ENCODE measurements at regions not wholly inside any gene's neighbourhood (a gene's known extent, or its start where the extent isn't known, plus 50 kb on each side); places are given as distances from the start of the nearest gene placed in this dataset.

- no peak for DNase-seq
- no peaks in the 10 kb centered on the region; a peak in 2 of 7 replicates for H3K36me3 Mint-ChIP-seq (ENCODE audit: insufficient read depth in 1 of 3, low read depth in 3 of 3)
- Histone ChIP-seq H3K9me3 (ENCODE audit: control insufficient read depth, low read depth, low read length) (no peaks in the 10 kb centered on the region), H3K56ac (ENCODE audit: insufficient read length, low read depth, low read length) (no peak overlapping the region), H3K27ac (ENCODE audit: insufficient read length, low read depth, low read length) (no peak overlapping the region), H3K9ac (ENCODE audit: extremely low read depth, insufficient read length, low read length) (no peak overlapping the region), H4K5ac (ENCODE audit: insufficient read length, low read depth, low read length) (no peak overlapping the region), H2BK12ac (ENCODE audit: insufficient read length, low read depth, low read length) (no peak overlapping the region), H3K4me1 (ENCODE audit: insufficient read depth, low read length) (no peaks in the 10 kb centered on the region), H3K14ac (ENCODE audit: insufficient read depth, low read length) (no peak overlapping the region), H3K4me2 (ENCODE audit: insufficient read depth, insufficient read length, low read length) (no peak overlapping the region), H2BK5ac (ENCODE audit: insufficient read length, low read length) (no peak overlapping the region), H4K8ac (replicated peaks; ENCODE audit: insufficient read length, low read depth, low read length) (no peak overlapping the region), H3K23me2 (ENCODE audit: insufficient read length, low read depth, low read length, poor library complexity, severe bottlenecking) (no peaks in the 10 kb centered on the region), H2AK5ac (ENCODE audit: insufficient read length, low read length) (no peak overlapping the region), H2BK120ac (ENCODE audit: low read depth, low read length, poor library complexity, severe bottlenecking) (no peak overlapping the region), H3T11ph (ENCODE audit: low read length) (no peak overlapping the region), H3K23ac (ENCODE audit: insufficient read length, low read depth, low read length) (no peak overlapping the region), H4K91ac (ENCODE audit: insufficient read length, low read depth, low read length) (no peak overlapping the region), H2BK20ac (ENCODE audit: low read depth, low read length, poor library complexity, severe bottlenecking) (no peak overlapping the region), H3K4ac (ENCODE audit: low read depth, low read length) (no peak overlapping the region), H3K18ac (ENCODE audit: insufficient read length, low read depth, low read length) (no peak overlapping the region), H2AFZ (ENCODE audit: low read length) (no peak overlapping the region), H3K79me1 (ENCODE audit: insufficient read depth, low read depth, low read length, poor library complexity, severe bottlenecking) (no peaks in the 10 kb centered on the region), H2BK15ac (ENCODE audit: low read depth, low read length) (no peak overlapping the region), H4K20me1 (ENCODE audit: control insufficient read depth, insufficient read depth, insufficient read length) (no peaks in the 10 kb centered on the region), H3K27me3 (ENCODE audit: insufficient read depth, low read length) (no peaks in the 10 kb centered on the region), H3K79me2 (ENCODE audit: insufficient read depth, low read length) (no peaks in the 10 kb centered on the region)
- WGBS (ENCODE audit: extremely low coverage, insufficient read length, low lambda C conversion rate) = no CpG with 5 or more reads among the region's 7 CpGs
- H3K4me3 Mint-ChIP-seq = no peak overlapping the region
- no peak for TF ChIP-seq CTCF (conservative IDR thresholded peaks at IDR 0.05)
- H3K9me3 Mint-ChIP-seq = peaks cover 3 to 5% of the 10 kb centered on the region in 2 experiments; a peak in 3 of 5 replicates
- no peak overlapping the region for H3K27ac Mint-ChIP-seq
- no peaks in the 10 kb centered on the region for H3K27me3 Mint-ChIP-seq (ENCODE audit: low read depth)
- H3K4me1 Mint-ChIP-seq = no peaks in the 10 kb centered on the region
These were observed 145.7 kb upstream of the SNX2 start for GRCh38 chr5:122629121-122629677.

All from H9 (cell line).